SW480 (cell line): ENCODE measurements at regions not wholly inside any gene's neighbourhood (a gene's known extent, or its start where the extent isn't known, plus 50 kb on each side); places are given as distances from the start of the nearest gene placed in this dataset.

Experiments
- DNase-seq: peaks from one replicate; pipeline ENCODE4 v3.0.0-alpha.2; 2016; ENCODE audit warnings: low spot score

- no peak for DNase-seq
Observed at GRCh38 chr9:104448036-104448435, 56.0 kb upstream of the OR13F1 start.
